ENCODE measurements at regions not wholly inside any gene's neighbourhood (a gene's known extent, or its start where the extent isn't known, plus 50 kb on each side); places are given as distances from the start of the nearest gene placed in this dataset.

DNA sequence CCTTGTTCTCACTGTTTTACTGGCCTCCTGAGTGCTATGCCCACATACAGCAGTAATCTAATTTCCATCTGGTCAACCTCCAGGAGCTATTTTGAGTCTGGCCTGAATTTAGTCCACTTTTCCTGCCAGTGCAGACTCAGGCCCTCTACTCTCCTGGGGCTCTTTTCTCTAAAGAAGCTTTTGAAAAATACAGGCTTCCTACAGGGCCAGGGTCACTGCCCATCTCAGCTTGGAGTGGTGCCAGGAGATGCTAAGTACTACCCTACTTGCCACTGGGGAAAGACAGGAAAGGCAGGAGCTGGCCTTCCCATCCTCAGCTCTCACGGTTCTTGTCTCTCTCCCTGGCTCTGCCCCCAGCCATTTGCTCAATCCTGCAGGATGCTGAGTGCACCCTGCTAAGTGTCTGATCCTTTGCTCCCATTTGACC lies 101.7 kb upstream of the SERP2 start:
- no peak overlapping the region for H3K9ac ChIP-seq (ENCODE audit: extremely low read depth, insufficient read length, low read length)
- no peaks in the 10 kb centered on the region for H3K79me2 ChIP-seq (ENCODE audit: insufficient read depth, low read length)
- TF ChIP-seq, protein P1, sequence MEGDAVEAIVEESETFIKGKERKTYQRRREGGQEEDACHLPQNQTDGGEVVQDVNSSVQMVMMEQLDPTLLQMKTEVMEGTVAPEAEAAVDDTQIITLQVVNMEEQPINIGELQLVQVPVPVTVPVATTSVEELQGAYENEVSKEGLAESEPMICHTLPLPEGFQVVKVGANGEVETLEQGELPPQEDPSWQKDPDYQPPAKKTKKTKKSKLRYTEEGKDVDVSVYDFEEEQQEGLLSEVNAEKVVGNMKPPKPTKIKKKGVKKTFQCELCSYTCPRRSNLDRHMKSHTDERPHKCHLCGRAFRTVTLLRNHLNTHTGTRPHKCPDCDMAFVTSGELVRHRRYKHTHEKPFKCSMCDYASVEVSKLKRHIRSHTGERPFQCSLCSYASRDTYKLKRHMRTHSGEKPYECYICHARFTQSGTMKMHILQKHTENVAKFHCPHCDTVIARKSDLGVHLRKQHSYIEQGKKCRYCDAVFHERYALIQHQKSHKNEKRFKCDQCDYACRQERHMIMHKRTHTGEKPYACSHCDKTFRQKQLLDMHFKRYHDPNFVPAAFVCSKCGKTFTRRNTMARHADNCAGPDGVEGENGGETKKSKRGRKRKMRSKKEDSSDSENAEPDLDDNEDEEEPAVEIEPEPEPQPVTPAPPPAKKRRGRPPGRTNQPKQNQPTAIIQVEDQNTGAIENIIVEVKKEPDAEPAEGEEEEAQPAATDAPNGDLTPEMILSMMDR (conservative IDR thresholded peaks at IDR 0.05): no peak
- H3K9me3 ChIP-seq (ENCODE audit: control insufficient read depth, low read depth, low read length): no peaks in the 10 kb centered on the region
- H2BK120ac ChIP-seq (ENCODE audit: low read depth, low read length, poor library complexity, severe bottlenecking): no peak overlapping the region
- no peaks in the 10 kb centered on the region for H3K79me1 ChIP-seq (ENCODE audit: insufficient read depth, low read depth, low read length, poor library complexity, severe bottlenecking)
- Mint-ChIP-seq H3K9me3 (peaks cover 4 to 5% of the 10 kb centered on the region in 2 experiments), H3K27ac (no peak overlapping the region), H3K4me3 (no peak overlapping the region), H3K27me3 (ENCODE audit: low read depth) (peaks cover 6% of the 10 kb centered on the region), H3K4me1 (peaks cover 0 to 8% of the 10 kb centered on the region in 2 experiments; a peak in 2 of 4 replicates), H3K36me3 (ENCODE audit: insufficient read depth in 1 of 3, low read depth in 3 of 3) (peaks cover 0 to 5% (median 0%) of the 10 kb centered on the region in 3 experiments; a peak in 3 of 7 replicates)
- H2BK15ac ChIP-seq (ENCODE audit: low read depth, low read length): no peak overlapping the region
- no peak overlapping the region for H3K4me2 ChIP-seq (ENCODE audit: insufficient read depth, insufficient read length, low read length)
- H3K27me3 ChIP-seq (ENCODE audit: insufficient read depth, low read length): no peaks in the 10 kb centered on the region
- no peak overlapping the region for H3K14ac ChIP-seq (ENCODE audit: insufficient read depth, low read length)
- H3K18ac ChIP-seq (ENCODE audit: insufficient read length, low read depth, low read length): no peak overlapping the region
- no peak overlapping the region for H4K5ac ChIP-seq (ENCODE audit: insufficient read length, low read depth, low read length)
- no peak overlapping the region for H3K27ac ChIP-seq (ENCODE audit: insufficient read length, low read depth, low read length)
- H2BK20ac ChIP-seq (ENCODE audit: low read depth, low read length, poor library complexity, severe bottlenecking): no peak overlapping the region
- no peaks in the 10 kb centered on the region for H3K4me1 ChIP-seq (ENCODE audit: insufficient read depth, low read length)
- H4K91ac ChIP-seq (ENCODE audit: insufficient read length, low read depth, low read length): no peak overlapping the region
- H3K4ac ChIP-seq (ENCODE audit: low read depth, low read length): no peak overlapping the region
- H4K20me1 ChIP-seq (ENCODE audit: control insufficient read depth, insufficient read depth, insufficient read length): no peaks in the 10 kb centered on the region
- no peak overlapping the region for H3K23ac ChIP-seq (ENCODE audit: insufficient read length, low read depth, low read length)
- no peak for DNase-seq
- no peak overlapping the region for H3T11ph ChIP-seq (ENCODE audit: low read length)
- H2BK12ac ChIP-seq (ENCODE audit: insufficient read length, low read depth, low read length): no peak overlapping the region
- no peak overlapping the region for H2AFZ ChIP-seq (ENCODE audit: low read length)
- H4K8ac ChIP-seq (replicated peaks; ENCODE audit: insufficient read length, low read depth, low read length): no peak overlapping the region
- H3K23me2 ChIP-seq (ENCODE audit: insufficient read length, low read depth, low read length, poor library complexity, severe bottlenecking): no peaks in the 10 kb centered on the region
- H2AK5ac ChIP-seq (ENCODE audit: insufficient read length, low read length): no peak overlapping the region
- WGBS (ENCODE audit: extremely low coverage, insufficient read length, low lambda C conversion rate): no CpG with 5 or more reads among the region's 1 CpG
- H3K56ac ChIP-seq (ENCODE audit: insufficient read length, low read depth, low read length): no peak overlapping the region
- H2BK5ac ChIP-seq (ENCODE audit: insufficient read length, low read length): no peak overlapping the region

All from H9 (cell line).